GM21576 (cell line): ENCODE measurements at regions not wholly inside any gene's neighbourhood (a gene's known extent, or its start where the extent isn't known, plus 50 kb on each side); places are given as distances from the start of the nearest gene placed in this dataset.
"Not testable (repeated sequence)": the region's sequence is repeated elsewhere in the genome, so short reads cannot be mapped to it uniquely, and the experiment has no call there.

Source experiments
- ATAC-seq: cut with Tn5 transposase; IDR thresholded peaks from one replicate; pipeline ENCODE4 v1.9.1; 2021; ENCODE audit warnings: mild to moderate bottlenecking, moderate library complexity; ENCODE audit not compliant: unreplicated experiment

GRCh38 chr14:35949920-35950513, 123.9 kb downstream of the BRMS1L start:
- ATAC-seq, result no peak

DNA sequence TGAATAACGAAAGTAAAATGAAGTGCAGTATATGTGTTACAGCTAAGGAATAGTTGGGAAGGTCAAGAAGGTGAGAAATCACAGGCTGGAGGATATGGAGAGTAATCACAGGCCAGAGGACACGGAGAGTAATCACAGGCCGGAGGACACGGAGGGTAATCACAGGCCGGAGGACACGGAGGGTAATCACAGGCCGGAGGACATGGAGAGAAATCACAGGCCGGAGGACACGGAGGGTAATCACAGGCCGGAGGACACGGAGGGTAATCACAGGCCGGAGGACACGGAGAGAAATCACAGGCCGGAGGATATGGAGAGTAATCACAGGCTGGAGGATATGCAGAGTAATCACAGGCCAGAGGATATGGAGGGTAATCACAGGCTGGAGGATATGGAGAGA, 121.8 kb downstream of the BRMS1L start:
- not testable (repeated sequence) for ATAC-seq

- no peak for ATAC-seq
These were observed 118.7 kb downstream of the BRMS1L start for GRCh38 chr14:35944847-35945246.

DNA sequence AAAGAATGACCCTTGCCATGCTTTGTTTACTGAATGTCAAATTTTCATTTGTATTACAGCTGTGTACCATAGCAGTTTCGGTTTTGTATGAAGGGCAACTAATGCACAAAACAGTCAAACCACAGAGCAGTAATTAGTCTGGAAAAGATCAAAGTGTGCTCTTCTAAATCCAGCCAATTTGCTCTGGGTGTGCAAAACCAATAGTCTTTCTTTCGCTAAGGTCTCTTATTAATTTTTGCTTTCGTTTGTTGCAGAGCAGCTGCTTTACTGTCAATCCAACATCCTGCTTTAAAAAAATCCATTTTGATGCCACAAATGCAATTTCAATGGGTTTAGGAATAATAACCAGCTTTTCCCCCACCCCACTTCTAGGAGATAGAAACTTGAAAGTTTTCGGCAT, 114.2 kb downstream of the BRMS1L start:
- peak; percentile 42 for ATAC-seq

DNA sequence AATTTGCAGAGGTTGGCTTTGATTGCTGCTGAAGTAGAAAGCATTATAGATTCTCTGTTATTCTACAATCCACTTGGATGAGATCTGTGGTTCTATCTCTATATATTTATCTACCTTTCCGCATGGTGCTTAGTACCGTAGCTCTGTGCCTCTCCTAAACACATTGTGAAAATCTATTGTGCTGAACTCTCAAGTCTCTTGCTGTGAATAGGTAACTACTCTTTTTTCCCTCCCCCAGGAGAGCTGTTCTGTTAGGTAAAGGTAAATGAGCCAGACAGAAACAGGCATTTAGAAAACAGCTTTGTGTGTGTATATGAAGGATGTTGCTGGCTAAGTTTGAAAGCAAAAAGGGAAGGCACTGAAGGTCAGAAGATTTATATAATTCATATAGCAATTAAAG, 112.6 kb downstream of the BRMS1L start:
- no peak for ATAC-seq

DNA sequence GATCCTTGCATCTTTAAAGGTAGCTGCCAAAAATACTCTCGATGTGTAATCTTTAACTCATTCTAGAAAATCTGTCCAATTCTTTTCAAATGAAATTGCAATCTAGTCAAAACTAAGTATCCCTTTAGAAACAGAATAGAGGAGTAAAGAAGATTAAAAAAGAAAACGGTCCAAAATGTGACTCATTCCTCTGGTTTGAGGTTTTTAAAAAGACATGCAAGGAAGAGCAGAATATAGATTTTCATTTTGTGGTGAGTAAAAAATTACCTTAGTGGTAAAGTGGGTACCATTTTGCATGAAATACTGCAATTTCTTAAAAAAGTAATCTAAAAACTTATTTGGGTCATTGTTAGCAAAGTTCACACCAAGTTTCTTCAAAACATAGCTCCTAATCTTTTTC, 108.4 kb downstream of the BRMS1L start:
- ATAC-seq, result peak; percentile 48

DNA sequence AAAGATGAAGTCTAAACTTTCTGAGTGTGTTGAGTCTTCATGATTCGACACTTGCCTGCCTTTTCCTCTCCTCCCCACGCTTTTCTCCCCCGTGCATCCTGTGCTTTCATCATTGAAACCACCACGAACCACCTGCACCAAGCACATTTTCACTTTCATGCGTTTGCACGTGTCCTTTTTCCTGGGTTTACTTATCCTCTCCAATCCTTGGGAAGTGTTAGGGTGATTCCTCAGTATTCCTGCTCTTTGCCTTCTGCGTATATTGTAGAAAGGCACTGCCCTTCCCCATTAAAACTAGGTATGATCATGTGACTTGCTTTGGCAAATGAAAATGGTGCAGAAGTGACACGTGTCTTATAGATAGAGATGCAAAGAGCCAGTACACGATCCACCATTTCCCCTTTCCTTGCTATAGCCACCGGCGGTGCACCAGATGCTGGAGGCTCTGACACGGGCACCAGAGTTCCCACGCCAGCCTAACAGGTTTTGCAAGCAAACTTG, 106.6 kb downstream of the BRMS1L start:
- ATAC-seq, result no peak

DNA sequence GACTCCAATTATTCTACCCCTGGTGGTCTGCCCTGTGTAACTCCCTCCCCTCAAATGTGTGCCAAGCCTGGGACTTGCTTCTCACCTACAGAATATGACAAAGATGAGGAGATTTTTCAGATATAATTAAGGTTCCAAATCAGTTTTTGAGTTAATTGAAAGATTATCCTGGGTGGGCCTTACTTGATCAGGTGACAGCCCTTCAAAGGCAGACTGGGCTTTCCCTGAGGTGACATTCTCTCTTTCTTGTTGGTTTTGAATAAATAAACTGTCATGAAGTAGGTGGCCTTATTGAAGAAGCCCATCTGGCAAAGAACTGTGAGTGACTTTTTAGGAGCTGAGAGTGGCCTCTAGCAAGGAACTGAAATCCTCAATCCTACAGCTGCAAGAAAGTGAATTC, 106.0 kb downstream of the BRMS1L start:
- ATAC-seq, result no peak

DNA sequence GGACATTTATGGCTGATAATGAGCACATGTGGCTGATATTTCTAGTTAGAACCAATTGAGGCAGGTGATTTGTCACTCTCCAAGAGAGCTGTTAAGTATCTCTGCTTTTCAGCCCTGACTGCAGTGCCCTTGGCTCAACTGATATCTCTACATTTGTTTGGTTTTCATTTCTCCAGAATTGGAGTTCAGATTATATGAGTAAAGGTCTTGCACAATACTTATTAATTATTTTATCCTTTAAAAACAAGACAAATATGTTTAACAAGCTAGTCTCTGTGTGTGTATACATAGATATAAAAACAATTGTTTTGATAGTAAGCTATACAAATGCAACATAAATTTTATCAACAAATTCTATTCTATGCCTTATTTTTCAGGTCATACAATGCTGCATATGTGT, 105.2 kb downstream of the BRMS1L start:
- ATAC-seq, result no peak

GRCh38 chr14:35929186-35929585, 103.0 kb downstream of the BRMS1L start:
- no peak for ATAC-seq

DNA sequence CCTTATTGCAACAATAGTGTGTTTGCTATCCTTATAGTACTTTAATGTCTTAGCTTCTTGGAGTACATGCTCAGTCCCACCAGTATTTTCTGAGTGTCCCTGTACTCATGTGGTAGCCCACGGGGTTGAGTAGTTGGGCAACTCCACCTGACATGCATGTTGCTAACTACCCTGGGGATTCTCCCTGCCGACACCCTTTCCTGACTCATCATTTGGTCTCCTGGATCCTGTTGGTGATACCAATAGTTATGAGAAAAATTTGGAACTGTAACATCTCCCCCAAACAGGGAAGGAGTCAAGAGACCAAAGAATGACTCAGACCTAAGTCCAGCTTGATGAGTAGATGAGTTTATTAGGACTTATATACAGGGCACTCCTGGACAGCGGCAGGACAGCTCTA, 101.6 kb downstream of the BRMS1L start:
- no peak for ATAC-seq

- ATAC-seq, result no peak
These were observed 99.2 kb downstream of the BRMS1L start for GRCh38 chr14:35925319-35925718.

DNA sequence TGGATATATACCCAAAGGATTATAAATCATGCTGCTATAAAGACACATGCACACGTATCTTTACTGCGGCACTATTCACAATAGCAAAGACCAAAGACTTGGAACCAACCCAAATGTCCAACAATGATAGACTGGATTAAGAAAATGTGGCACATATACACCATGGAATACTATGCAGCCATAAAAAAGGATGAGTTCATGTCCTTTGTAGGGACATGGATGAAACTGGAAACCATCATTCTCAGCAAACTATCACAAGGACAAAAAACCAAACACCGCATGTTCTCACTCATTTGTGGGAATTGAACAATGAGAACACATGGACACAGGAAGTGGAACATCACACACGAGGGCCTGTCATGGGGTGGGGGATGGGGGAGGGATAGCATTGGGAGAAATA, 96.5 kb downstream of the BRMS1L start:
- not testable (repeated sequence) for ATAC-seq

DNA sequence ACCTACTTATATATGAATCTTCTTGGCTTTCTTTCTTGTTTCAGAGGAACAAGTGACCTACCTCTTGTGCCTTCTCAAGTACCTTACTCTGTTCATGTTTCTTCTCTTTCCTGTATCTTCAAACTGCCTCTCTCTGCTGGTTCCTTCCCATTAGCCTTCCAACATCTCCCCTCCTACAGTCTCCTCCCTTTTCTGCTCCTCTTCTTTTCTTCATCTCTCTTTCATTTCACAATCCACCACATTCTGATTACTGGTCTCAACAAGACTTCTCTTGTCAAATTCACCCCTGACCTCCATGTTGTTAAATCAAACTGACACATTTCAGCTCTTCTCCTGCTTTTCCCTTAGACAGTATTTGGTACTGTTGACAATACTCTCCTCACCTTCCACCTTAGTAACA, 95.6 kb downstream of the BRMS1L start:
- no peak for ATAC-seq
